ENCODE measurements at regions not wholly inside any gene's neighbourhood (a gene's known extent, or its start where the extent isn't known, plus 50 kb on each side); places are given as distances from the start of the nearest gene placed in this dataset.

DNA sequence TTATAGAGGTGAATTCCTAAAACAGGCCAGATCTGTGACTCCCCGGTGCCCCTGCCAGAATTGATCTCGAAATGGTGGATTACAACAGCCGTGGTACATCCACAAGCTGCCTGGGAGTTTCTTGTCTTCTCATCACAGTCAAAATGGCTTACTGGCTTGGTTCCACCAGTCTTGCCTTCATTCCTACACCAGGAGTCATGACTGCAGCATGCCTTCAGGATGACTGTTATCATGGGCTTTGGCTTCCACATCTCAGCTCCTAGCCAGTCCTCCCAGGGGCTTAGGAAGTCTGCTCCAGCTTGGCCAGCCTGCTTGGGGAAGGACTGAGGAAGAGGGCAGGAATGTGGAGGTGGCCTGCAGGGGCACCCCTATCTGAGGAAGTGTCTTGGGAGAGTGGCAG, 132.9 kb upstream of the NR3C1 start (continued):
- TF ChIP-seq DEAF1 (CRISPR knock-in tag; IDR thresholded peaks at IDR 0.05) (no peak), E2F3 (CRISPR knock-in tag; IDR thresholded peaks at IDR 0.05) (no peak), ZKSCAN1 (IDR thresholded peaks at IDR 0.05; ENCODE audit: low read depth, low read length) (no peak), ZZZ3 (IDR thresholded peaks at IDR 0.05) (no peak), ZNF263 (CRISPR knock-in tag; IDR thresholded peaks at IDR 0.05; ENCODE audit: borderline replicate concordance) (no peak), NELFE (IDR thresholded peaks at IDR 0.05; ENCODE audit: insufficient read depth, insufficient read length) (no peak), ZBTB34 (CRISPR knock-in tag; IDR thresholded peaks at IDR 0.05) (no peak)
- TF ChIP-seq, protein P1, sequence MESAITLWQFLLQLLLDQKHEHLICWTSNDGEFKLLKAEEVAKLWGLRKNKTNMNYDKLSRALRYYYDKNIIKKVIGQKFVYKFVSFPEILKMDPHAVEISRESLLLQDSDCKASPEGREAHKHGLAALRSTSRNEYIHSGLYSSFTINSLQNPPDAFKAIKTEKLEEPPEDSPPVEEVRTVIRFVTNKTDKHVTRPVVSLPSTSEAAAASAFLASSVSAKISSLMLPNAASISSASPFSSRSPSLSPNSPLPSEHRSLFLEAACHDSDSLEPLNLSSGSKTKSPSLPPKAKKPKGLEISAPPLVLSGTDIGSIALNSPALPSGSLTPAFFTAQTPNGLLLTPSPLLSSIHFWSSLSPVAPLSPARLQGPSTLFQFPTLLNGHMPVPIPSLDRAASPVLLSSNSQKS (CRISPR knock-in tag; IDR thresholded peaks at IDR 0.05), result no peak

- FAIRE-seq (no peak), DNase-seq (ENCODE audit: extremely low read depth in 1 of 4, low spot score in 3 of 4) (no peak), ATAC-seq (no peak)
- no TSS peak for BruUV-seq (replicated peaks)
- no peaks in the 10 kb centered on the region for H4K20me1 ChIP-seq (replicated peaks; ENCODE audit: control insufficient read depth, insufficient read depth, low read length)
- intact Hi-C loops (cut with micrococcal nuclease), result no loop called here
- H3K9me1 ChIP-seq (ENCODE audit: control insufficient read depth, insufficient read depth, low read length), result no peaks in the 10 kb centered on the region
- ChIA-PET CTCF (ENCODE audit: low intra/inter-chr PET ratio) (no interaction called here), POLR2A (no interaction called here)
- H3K36me3 ChIP-seq (ENCODE audit: control insufficient read depth, insufficient read depth, low read length), result no peaks in the 10 kb centered on the region
- H3K9ac ChIP-seq (ENCODE audit: insufficient read depth in 1 of 2, low read depth in 2 of 2, low read length in 2 of 2), result no peak overlapping the region
- H3K9me3 ChIP-seq (replicated peaks; ENCODE audit: control insufficient read depth, insufficient read depth, low read depth, low read length), result no peaks in the 10 kb centered on the region
- no peak overlapping the region for H3K4me3 ChIP-seq
- no peaks in the 10 kb centered on the region; a peak in 2 of 5 replicates for H3K27me3 ChIP-seq (ENCODE audit: control insufficient read depth in 2 of 2, insufficient read depth in 2 of 2, low read length in 2 of 2)
- in situ Hi-C loops (cut with MboI), result no loop called here
- 4% methylated on average over 6 of the region's 6 CpGs for WGBS (ENCODE audit: insufficient coverage, low coverage, missing lambda C conversion rate)
- H3K4me1 ChIP-seq (replicated peaks in 1 of 2; ENCODE audit: control insufficient read depth in 2 of 2, insufficient read depth in 2 of 2, low read length in 2 of 2), result no peaks in the 10 kb centered on the region
- H3K4me2 ChIP-seq (ENCODE audit: insufficient read depth, low read length), result no peak overlapping the region
- H2AFZ ChIP-seq (ENCODE audit: low read depth, low read length), result no peak overlapping the region
- H3K27ac ChIP-seq (ENCODE audit: extremely low read depth, low read depth, low read length), result no peak overlapping the region
- no peaks in the 10 kb centered on the region for H3K79me2 ChIP-seq (ENCODE audit: control insufficient read depth, insufficient read depth, low read length)
- TF ChIP-seq BRF1 (IDR thresholded peaks at IDR 0.05; ENCODE audit: borderline replicate concordance, extremely low read depth, insufficient read length) (no peak), SMAD4 (CRISPR knock-in tag; conservative IDR thresholded peaks at IDR 0.05) (no peak), KAT8 (IDR thresholded peaks at IDR 0.05; ENCODE audit: low read depth) (no peak), SP1 (CRISPR knock-in tag; IDR thresholded peaks at IDR 0.05) (no peak), E2F4 (CRISPR knock-in tag; IDR thresholded peaks at IDR 0.05; ENCODE audit: low read depth) (no peak), PTTG1 (tag; IDR thresholded peaks at IDR 0.05; ENCODE audit: low read depth) (no peak)
- TF ChIP-seq, protein P2, sequence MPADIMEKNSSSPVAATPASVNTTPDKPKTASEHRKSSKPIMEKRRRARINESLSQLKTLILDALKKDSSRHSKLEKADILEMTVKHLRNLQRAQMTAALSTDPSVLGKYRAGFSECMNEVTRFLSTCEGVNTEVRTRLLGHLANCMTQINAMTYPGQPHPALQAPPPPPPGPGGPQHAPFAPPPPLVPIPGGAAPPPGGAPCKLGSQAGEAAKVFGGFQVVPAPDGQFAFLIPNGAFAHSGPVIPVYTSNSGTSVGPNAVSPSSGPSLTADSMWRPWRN (IDR thresholded peaks at IDR 0.05; ENCODE audit: low read depth), result no peak
Measured at GRCh38 chr5:143534761-143535154, 131.3 kb upstream of the NR3C1 start.

Data from K562 (cell line).